ENCODE measurements at regions not wholly inside any gene's neighbourhood (a gene's known extent, or its start where the extent isn't known, plus 50 kb on each side); places are given as distances from the start of the nearest gene placed in this dataset.

DNA sequence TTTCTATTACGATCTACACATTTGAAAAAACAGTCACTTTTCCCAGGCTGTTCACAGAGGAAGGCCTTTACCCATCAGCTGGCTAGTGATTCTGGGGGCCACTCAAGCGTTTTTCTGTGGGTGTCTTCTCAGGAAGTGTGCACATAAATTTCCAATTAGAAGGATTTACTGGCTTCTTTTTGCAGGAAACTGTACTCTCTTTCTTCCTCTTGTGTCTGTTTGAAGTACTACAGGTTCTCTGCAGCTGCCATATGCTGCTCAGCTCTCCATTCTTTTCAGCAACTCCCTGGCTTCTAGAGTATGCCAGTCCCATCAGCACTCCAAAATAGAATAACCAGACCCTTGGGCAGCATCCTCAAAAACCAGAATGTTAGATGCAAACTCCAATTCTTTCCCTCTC is 110.4 kb upstream of the NAV3 start:
- TF ChIP-seq GATA2 (IDR thresholded peaks at IDR 0.05; ENCODE audit: low read depth, low read length) (no peak), GATA3 (IDR thresholded peaks at IDR 0.05; ENCODE audit: low read depth, low read length) (no peak)

Data from SH-SY5Y (cell line).